ENCODE measurements at regions not wholly inside any gene's neighbourhood (a gene's known extent, or its start where the extent isn't known, plus 50 kb on each side); places are given as distances from the start of the nearest gene placed in this dataset.

- TF ChIP-seq, protein P1, sequence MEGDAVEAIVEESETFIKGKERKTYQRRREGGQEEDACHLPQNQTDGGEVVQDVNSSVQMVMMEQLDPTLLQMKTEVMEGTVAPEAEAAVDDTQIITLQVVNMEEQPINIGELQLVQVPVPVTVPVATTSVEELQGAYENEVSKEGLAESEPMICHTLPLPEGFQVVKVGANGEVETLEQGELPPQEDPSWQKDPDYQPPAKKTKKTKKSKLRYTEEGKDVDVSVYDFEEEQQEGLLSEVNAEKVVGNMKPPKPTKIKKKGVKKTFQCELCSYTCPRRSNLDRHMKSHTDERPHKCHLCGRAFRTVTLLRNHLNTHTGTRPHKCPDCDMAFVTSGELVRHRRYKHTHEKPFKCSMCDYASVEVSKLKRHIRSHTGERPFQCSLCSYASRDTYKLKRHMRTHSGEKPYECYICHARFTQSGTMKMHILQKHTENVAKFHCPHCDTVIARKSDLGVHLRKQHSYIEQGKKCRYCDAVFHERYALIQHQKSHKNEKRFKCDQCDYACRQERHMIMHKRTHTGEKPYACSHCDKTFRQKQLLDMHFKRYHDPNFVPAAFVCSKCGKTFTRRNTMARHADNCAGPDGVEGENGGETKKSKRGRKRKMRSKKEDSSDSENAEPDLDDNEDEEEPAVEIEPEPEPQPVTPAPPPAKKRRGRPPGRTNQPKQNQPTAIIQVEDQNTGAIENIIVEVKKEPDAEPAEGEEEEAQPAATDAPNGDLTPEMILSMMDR (IDR thresholded peaks at IDR 0.05; ENCODE audit: low read depth, low read length), result no peak
- no peak for TF ChIP-seq EZH2phosphoT487 (IDR thresholded peaks at IDR 0.05; ENCODE audit: low read depth)
Measured at GRCh38 chr11:128324051-128324481, 263.3 kb downstream of the ETS1 start.

Measured in OCI-LY3 (cell line).